GM21723 (cell line): ENCODE measurements at regions not wholly inside any gene's neighbourhood (a gene's known extent, or its start where the extent isn't known, plus 50 kb on each side); places are given as distances from the start of the nearest gene placed in this dataset.

ENCODE experiments used
- ATAC-seq: cut with Tn5 transposase; IDR thresholded peaks from one replicate; pipeline ENCODE4 v1.9.1; 2021; ENCODE audit warnings: mild to moderate bottlenecking, moderate library complexity; ENCODE audit not compliant: unreplicated experiment

DNA sequence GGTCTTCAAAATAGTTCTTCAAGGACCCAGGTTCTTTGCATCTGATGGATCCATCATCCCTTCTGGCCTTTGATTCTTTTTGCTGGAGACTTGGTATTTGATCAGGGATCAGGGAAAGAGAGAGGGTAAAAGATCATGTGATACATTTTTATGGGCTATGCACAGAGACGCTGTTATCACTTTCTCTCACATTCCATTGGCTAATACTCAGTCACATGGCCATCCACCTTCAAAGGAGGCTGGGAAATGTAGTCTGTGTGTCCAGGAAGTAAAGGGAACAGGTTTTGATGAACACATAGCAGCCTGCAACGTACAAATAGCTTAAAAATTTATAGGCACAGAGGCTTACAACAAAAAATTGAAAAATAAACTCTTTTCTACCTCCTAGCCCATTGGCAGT is 629.6 kb upstream of the FANCL start:
- ATAC-seq: peak; percentile 71

DNA sequence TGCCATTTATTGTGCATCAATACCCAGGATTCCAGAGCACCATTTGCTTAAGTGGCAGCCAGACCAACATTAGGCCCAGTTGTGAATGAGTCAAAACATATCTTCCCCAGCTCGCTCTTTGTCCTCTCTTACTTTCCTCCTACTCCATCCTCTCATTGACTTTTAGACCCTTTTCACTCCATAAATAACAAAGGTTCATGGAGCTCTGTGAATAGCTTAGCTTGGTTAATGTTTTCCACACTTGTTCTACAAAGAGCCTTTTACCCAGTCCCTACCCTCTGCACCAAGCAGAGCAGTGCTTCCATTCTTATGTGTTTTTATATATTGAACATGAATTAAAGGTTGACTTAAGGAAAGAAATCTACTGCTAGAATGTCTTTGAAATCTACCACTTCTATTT is 625.8 kb upstream of the FANCL start:
- ATAC-seq: no peak

DNA sequence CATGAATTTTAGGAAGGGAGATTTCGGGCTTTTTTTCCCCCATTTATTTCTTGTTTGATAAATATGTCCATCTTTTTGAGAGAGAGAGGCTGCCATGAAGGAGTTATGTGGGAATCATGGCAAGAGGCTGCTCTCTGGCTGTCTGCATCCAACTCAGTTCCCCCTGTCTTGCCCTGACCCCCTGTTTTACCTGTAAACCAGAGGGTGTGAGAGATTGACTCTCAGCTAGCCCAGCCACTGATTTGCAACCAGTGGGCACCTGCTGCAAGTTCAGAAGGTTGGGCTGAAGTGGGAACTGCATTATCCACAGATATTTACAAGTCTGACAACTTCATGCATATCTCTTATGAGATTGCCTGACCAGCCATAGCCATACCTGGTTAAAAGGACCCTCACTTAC is 625.4 kb upstream of the FANCL start:
- no peak for ATAC-seq

DNA sequence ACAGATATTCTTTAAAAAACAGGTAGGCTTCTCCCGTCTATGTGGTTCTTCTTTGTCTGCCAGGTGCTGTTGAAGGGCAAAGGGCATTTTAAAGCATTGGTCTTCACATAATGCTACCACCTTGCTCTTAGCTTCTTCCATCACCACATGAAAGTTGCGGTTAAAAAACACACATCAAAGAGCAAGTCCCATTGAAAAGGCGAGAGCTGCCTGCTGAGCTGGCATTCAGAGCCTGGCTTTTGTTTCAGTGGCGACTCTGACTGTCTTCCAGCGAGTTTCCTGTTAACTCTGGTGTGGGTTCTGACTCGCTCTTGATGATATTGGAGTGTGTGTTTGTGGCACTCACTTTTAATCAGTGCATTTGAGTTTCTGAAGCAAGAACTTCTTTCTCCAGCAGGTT is 624.9 kb upstream of the FANCL start:
- ATAC-seq: no peak

DNA sequence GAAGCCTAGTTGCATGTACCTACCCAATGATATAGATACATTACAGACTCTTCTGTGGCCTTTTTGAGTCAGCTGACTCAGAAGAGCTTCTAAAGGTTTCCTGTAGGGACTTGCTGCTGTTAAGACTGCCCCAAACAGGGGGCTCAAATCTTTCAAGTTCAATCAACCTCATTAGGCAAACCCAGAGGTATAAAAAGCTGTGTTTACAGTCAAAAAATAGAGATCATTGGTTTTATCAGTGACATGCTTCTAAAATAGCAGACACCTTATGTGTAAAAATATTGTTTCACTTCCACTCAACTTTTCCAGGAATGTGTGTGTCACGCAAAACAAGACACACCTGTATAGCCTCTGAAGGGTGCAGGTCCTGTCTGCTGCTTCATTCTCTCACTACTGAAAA is 624.3 kb upstream of the FANCL start:
- peak; percentile 65 for ATAC-seq

DNA sequence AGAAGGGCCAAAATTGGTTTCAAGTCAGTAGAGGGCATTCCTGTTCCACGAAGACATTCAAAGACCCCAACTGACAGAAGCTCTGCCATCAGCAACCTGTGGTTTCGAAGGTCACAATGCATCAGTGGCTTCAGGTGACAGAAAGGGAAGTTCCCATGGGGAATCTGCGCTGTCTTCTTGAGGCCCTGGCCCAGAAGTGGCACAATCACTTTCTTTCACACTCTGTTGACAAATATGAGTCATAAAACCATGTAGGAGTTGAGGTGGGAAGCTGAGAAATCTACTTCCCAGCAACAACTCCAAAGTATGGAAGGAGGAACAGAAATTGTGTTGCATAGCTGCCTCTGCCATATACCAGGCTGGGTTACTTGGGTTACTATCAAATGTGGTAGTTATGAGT is 621.1 kb upstream of the FANCL start:
- peak; percentile 47 for ATAC-seq

DNA sequence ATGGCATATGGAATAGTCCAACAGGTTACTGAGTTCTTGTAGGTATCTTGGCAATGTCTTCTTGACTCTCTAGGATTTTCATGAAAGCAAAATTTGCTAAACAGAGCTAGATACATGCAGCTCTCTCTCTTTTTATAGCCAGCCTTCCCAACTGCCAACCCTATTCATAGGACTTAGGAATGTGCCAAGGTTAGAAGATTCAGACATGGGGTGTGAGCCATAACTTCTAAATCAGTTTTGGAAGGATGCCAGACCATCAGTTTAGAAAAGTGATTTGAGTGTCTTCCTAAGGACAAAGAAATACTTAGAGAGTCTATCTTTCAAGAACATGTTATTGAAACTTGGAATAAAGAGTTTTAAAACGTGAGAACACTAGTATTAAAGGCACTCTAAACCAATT is 619.5 kb upstream of the FANCL start:
- no peak for ATAC-seq

DNA sequence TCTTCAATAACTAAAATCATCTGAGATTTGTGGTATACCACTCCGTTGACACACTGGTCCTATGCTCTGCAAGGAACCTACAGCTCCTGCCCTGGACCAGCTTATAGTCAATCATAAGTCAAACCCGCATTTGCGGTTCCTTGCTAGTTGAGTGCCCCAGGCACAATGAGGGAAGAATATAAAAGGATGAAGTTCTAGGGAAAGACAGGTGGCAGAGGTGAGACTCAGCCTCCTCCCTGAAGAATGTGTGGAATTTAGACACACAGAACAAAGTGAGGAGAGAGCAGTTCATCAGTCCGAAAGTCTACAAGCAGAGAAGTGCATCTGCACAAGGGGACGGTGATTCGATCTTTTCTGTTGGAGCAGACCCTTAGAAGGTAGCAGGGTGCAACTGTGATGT is 615.0 kb upstream of the FANCL start:
- ATAC-seq: no peak

DNA sequence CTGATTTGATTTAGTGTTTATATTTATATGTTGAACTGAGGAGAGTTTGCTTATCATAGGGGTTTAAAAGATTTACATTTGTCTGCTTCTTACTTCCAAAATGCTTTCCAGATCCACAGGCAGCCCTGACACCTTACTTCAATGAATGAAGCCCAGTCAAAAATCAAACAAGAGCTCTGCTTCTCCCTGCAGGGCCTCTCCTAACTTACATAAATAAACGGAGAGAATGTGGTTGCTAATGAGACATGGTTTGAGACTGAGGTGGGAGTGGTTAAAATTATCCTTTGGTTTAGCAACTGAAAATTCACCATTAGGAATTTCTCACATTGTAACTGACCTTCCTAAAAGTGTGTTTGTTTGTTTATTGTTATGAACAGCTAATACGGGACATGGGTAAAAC is 612.3 kb upstream of the FANCL start:
- no peak for ATAC-seq

DNA sequence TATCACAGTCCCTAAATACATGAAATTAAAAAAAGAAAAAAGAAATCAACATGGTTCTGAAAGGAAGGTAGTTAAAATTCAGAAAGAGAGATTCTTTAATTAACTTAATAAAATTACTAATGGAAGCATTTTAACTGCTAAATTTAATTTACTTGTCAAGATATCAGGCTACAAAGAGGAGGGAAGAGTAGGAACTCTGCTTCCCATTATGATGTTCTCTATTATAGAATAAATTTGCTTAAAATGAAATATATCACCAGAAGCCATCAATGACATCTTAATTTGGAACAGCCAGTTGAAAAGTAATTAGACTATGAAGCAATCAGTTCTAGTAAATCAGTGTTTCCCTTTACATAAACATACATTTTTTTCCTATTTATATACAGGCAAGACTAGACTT is 611.8 kb upstream of the FANCL start:
- ATAC-seq: no peak

DNA sequence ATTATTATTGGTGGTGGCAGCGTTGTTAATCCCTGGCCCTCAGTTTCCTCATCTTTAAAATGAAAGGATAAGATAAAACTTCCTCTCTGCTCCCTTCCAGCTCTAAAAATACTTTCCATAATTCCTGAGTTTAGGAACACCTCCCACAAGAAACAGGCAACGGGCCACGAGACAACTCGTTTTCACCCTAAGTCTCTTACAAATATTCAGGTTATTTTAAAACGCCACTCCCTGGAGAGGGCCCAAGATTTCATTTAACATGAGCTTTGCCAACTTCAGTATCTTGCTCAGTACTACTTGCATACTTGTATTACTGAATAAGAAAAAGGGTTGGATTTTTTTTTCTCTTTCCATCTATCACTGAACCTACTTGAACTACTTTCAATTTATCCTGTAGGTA is 611.1 kb upstream of the FANCL start:
- no peak for ATAC-seq

DNA sequence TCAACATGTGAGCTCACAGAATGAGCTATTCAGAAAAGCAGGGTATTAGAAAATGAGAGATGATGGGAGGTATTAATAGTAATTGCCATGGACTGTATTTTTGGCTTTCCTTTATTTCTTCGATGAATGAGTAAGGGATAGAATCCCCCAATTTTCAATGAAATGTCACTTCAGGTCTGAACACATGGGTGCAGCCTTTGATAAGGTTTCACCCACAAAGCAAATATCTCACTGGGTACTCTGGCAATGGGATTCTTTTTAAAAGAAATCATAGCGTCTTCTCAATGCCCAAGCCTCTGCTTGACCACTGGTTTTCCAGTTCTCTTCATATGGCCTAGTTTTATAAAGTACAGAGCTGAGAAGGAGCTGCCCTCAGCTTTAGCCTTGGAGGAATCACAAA is 610.5 kb upstream of the FANCL start:
- ATAC-seq: no peak

DNA sequence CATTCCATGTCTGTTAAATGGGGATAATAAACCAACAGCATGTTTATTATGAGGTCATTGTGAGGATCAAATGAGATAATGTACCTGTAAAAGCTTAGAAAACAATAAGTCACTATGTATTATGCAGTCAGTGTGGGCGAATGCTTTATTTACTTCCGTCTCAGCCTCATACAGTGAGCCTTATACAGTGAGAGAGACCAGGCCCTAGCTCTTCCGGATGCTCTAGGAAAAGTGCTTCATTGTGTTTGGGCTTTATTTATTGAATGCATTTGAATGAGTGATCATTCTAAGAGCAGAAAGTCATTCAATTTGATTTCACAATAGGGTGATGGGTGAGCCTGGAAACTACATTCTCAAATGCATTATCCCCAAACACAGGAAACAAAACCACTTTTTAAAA is 603.9 kb upstream of the FANCL start:
- ATAC-seq: no peak

DNA sequence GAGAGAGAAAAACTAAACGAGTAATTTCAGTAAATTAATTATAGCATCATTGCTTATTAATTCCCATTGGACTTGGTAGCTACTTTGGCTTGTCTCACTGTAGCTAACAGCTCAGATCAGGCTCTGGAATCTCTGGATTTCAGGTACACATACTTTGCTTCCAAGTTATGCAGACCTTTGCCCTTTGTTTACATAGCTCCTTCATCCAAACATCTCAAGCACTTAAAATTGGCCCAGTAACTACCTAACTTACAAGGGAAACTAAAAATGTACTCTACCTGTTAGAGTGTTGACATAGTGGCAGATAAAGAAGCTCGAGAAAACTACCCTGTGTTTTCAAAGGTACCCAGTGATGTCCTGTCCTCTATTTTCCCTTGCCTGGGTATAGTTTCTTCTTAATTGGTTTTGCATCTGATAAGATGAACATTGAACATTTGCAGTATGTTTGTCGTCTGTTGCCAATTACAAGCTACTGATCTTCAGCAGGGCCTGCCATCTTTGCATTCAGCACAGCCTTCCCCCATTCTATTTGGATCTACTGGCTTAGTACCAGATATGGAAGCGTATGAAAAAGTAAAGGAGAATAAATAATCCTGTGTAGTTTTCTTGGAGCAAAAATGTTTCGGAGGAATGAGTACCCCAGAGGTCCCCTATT is 601.5 kb upstream of the FANCL start:
- no peak for ATAC-seq

DNA sequence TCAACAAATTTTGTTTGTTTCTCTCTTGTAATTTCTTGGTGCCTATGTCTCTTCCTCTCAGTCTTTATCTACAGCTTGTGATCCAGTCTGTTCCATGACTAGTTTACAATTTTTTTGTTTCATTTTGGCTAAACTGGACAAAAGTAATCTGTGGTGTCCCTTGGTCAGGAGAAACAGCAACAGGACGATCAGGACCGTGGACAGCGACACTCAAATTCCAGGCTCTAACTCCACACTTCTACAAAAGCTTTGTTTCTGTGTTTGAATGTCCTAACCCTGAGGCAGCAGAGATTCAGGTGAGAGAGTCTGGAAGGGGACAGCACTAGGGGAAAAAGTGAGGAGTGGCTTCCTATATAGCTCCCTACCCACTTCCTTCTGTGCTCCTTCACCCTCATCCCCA is 593.3 kb upstream of the FANCL start:
- ATAC-seq: no peak

DNA sequence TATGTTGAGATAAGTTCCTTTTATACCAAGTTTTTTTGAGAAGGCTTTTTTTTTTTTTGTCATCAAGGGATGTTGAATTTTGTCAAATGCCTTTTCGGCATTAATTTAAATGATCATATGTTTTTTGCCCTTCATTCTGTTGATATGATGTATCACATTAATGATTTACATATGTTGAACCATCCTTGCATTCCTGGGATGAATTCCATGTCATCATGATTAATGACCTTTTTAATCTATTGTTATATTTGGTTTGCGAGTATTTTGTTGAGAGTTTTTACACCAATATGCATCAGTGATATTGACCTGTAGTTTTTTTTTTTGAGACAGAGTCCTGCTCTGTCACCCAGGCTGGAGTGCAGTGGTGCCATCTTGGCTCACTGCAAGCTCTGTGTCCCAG is 585.7 kb upstream of the FANCL start:
- ATAC-seq: no peak

DNA sequence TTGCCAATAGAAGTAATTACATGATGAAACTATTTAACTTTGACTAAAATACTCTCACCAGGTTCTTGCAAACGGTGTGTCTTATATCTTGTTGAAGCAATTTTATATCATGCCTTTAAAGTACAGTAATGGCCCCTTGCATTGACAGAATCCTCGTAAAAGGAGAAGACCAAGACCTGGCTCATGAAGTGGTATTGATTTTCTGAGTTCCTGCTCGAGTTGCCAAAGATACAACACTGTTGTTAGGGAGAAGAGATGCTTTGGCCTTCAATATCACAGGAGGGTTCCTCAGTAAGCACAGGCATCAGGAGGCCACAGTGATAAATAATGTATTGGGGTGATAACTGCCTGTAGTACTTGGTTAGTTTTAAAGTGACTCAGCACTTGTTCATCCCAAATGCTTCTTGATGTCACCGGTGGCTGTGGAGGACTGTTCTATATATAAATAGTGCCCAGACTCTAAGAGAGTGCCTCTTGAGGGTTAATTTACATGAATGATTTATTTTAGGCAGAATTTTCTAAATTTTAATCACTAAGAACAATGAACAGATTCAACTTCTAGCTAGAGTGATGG is 571.7 kb upstream of the FANCL start:
- no peak for ATAC-seq

DNA sequence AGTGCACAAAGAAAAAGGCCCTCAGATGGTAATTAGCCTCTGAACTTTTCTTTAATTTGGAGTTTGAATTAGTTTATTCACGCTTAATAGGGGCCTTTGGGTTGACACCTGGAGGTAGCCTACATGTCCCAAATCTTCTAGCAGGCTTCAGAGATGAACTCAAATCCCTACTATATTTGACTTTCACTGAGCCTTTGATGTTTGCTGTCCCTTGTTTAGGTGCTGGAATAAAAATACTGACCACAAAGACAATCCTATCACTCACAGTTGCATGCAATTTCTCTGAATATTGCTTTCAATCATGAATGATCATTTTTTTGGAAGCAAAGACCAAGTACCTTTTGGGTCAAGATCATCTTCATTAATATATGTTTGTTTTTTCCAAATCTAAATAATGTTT is 564.0 kb upstream of the FANCL start:
- ATAC-seq: no peak

DNA sequence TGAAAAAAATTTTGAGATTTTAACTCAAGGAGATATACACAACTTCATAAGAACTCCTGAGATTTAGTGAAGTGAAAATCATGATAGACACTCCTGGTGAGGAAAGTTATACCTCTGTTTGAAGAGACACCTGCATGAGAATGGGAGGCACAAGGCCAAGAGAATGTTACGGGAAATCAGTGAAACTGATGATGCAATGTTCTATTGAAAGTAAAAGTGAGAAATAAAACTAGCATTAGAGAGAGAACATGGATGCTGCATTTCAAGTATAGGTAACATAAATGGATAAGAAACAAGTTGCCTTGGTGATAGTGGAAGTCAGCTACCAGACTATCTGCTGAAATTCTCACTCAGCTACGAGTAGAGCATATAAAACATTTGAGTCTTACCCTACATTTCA is 562.1 kb upstream of the FANCL start:
- ATAC-seq: no peak

DNA sequence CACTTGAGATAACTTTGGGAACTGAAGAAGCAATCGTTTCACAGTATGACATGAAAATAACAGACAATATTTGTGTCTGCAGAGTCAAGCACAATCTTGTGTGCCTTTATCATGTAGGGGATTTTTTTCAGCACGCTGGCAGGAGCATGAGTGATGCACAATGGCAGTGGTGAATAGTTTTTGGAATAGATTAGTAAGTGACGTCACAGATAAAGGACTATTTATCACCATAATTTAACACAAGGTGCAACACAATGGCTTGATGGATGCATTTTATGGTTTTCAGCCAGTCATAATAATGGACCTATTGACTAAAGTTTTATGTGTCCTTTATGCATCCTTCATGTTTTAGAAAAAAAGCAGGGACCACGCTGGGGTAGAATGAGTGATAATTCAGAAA is 559.8 kb upstream of the FANCL start:
- no peak for ATAC-seq

DNA sequence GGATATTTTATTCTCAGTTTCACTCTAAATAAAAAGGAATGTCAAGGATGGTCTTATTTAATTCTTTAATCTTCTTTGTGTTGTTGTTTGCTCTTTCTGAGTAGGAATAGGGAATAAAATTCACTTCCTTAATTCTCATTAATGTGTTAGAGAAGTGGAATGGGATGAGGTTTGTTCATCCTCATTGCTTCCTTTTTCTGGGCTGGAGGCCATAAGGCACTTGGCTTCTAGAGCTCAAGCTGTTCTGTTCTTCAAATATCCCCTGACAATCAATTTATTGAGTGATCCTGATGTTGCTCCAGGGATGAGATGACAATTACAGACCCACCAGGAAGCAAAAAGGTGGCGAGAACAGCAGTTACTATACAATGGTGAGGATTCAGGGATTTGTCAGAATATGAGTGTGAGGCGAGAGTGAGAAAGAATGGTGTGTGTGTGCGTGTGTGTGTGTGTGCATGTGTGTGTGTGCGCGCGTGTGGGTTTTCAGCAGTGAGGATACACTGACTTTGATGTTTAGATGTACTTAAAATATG is 557.6 kb upstream of the FANCL start:
- ATAC-seq: no peak

DNA sequence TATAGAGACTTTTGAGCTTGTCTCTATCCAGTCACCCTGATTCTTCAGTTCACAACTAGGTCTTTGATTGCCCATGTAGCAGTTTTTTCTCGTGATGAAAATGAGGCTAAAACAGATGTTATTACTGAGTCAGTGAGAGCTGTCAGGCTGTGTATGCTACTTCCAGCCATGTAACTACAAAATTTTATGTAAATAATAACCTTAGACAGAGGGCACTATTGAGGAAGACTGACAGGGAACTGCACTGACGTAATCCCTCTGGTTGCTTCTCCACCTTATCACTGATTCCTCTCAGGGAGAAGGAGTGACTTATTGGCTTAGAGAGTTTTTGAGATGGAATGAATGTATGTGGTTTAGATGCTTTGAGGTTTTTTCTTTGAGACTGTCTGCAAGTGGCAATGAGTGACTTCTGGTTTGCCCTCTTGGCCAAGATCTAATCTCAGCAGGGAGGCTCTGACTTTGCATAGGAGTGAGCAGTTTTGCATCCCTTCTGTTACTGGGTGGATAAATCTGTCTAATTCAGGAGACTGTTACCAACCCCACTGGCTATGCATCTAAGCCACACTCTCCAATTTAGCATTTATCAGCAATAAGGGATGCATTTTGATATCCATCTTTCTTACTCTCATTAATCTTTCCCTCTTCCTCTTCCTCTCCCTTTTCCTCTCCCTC is 555.2 kb upstream of the FANCL start:
- no peak for ATAC-seq
